DMS153 treated with DMSO at 0.1 percent for 48 hours (cell line): ENCODE measurements at regions not wholly inside any gene's neighbourhood (a gene's known extent, or its start where the extent isn't known, plus 50 kb on each side); places are given as distances from the start of the nearest gene placed in this dataset.

ENCODE experiments used
- DNase-seq: peaks from one replicate; lab custom pipeline; 2025; ENCODE audit not compliant: unreplicated experiment; lab: John Stamatoyannopoulos, UW

DNA sequence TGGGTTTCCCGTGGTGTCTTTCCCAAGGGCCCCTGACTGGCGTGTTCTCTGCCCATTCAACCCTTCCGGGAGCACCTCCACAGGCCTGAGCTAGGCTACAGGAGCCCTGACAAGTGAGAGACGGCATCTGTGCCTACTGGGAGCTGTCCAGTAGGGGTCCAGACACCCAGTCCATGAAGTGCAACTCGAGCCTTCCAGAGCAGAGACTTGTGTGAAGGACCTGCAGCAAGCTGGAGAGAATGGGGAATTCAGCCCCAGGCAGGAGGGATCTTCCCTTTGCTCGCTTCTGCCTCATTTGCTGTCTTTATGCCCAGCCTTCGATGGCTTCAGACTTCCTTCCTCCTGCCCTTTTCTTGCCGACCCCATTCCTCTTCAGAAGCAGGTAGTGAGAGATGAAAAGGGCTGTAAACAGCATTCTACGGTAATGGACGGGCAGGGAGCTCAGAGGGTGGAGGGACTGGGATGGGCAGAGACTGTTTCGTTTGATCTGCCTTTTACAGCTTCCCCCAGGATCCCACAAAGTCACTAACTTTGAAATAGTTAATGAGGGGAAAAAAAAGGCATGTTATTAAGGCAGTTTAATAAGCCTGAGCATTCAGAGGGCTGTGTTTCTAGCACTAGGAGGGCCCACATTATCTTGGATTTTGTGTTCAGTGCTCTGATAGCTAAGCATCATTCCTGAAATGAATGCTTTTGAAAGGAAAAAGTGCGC lies 327.6 kb downstream of the FGF9 start:
- no peak for DNase-seq

DNA sequence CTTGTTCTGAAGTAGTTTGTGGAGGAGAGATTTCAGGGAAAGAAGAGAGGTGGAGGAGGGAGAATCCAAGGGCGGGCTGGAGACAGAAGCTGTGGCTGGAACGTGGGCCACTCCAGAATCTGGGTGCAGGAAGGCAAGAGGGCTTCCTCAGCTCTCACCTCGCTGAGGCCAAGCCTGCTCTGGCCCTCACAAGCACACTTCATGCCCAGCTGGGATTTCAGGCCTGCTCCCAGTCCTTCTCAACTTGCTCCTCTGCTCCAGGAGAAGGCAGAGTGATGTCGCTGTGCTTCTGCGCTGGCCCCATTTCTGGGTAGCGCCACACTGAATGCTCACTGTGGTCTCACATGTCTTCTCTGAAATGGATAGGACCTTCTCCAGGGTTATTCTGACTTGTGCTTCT lies 328.8 kb downstream of the FGF9 start:
- DNase-seq = no peak

DNA sequence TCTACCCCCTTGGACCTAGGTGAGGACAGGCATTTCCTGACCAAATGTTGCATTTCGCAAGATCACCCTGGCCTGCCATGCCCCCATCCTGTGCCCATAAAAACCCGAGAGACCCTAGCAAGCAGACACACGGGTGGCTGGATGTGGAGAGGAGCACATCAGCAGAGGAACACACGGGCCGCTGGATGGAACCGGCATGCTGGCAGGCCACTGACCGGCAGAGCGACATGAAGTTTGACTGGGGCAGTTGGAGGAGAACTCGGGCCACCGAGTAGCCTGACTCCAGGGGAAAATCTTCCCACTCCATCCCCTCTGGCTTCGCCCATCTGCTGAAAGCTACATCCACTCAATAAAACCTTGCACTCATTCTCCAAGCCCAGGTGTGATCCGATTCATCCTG lies 329.3 kb downstream of the FGF9 start:
- DNase-seq = no peak

DNA sequence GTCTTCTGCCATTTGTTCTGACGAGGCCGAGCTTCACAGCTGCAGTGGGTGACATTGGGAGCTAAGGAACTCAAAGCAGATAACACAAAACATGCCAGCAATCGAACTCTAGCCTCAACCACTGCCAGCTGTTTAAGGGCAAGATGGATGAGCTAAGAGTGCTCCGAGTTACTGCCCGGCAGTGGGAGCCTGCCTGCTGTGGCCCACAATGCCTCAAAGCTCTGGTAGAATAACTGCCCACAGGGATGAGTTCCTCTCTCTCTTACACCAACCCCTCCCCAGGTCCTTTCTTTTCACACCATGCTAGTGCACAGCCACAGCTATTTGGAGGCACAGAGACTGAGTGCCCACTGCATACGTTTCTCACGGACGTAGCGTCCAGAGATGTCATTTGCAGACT lies 330.5 kb downstream of the FGF9 start:
- DNase-seq = no peak

DNA sequence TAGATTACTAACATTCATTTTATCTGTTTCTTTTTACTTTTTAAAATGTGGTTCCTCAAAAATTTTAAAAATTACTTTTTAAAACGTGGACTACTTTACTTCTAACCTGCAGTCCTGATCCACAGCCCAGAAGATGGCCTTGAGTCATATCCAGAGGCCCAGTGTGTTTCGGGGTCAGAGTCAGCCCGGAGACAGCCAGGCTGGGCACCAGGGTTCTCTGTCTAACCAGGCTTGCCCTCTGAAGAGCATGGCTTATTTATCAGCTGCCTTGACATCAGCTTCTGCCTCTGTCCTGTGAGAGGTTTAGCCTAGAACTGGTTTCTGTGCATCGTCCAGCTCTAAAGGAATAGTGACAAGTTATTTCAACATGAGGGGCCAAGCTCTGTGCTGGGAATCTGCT lies 332.0 kb downstream of the FGF9 start:
- DNase-seq = no peak

DNA sequence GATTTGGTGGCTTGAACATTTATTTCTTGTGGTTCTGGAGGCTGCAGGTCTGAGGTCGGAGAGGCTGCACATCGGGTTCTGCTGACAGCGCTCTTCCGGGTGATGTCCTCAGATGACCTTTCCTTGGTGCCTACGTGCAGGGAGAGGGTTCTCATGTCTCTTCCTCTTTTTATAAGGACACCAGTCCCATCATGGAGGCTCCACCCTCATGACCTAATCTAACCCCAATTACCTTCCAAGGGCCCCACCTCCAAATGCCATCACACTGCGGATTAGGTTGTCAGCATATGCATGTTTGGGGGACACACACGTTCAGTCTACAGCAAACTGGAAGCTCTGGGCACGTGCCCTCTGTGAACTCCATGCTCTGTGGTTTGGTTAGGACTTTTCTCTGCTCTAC lies 338.6 kb downstream of the FGF9 start:
- no peak for DNase-seq

DNA sequence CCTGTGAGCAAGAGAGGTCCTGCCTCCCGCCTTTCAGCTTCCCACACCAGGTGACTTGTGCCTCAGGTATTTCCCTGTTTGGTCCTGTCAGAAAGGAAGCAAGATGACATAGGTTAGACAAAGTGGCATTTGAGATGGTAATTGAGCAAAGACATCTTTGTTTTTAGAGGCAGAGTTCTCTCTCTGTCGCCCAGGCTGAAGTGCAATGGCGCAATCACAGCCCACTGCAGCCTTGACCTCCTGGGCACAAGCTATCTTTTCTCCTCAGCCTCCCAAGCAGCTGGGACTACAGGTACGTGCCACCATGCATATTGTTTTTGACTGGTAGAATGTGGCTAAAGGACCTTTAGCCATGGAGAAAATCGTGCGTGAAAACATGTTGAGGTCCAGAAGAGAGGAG lies 339.1 kb downstream of the FGF9 start:
- DNase-seq = no peak

DNA sequence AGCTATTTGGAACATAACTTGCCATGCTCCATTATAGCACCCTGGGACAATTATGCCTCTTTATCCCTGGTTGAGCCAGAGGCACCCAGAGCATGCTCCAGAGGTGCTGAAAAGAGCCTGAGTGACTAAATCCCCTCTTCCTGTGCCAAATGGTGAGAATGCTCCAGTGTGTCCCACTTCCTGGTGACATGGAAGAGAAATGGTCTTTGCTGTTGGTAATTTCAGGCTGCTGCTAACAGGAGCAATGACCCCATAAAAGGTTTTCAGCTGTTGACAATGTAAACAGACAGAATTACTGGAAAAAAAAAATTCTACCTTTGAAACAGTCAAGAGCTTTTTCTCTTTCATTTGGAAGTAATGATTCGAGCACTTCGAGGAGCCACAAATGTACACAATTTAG lies 341.8 kb downstream of the FGF9 start:
- peak; percentile 8 for DNase-seq

DNA sequence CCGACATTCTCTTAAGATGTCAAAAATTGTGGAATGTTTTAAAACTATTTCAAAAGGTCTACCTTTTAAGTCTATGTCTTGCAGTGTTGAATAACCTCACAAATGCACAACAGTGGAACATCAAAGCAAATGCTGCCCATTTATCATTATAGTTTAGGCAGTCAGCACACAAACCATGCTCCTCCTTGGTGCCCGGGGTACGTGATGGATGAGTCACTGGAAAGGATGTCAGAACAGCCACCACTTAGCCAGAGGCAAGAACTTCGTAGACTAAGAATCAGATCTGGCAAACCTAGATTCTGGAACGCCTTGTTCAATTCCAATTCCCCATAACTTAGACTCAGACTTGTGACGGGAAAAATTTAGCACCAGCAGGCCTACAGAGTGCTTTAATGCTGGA lies 343.6 kb downstream of the FGF9 start:
- no peak for DNase-seq

DNA sequence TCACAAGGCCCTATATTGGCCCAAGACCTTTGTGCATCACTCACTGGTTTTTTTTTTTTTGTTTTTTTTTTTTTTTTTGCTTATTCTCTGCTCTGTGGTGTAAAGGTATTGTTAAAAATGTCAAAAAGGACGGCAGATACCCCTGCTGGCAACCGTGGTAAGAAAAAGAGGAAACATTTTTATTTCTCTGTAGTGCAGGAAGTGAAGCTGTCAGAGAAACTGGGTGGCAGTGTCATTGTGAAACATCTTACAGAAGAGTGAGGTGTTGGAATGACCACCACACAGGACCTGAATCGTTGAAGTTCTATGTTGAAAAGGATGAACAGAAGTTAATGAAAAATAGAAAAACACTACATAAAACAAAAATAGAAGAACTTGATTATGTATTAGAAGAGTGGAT lies 346.4 kb downstream of the FGF9 start:
- DNase-seq = no peak

DNA sequence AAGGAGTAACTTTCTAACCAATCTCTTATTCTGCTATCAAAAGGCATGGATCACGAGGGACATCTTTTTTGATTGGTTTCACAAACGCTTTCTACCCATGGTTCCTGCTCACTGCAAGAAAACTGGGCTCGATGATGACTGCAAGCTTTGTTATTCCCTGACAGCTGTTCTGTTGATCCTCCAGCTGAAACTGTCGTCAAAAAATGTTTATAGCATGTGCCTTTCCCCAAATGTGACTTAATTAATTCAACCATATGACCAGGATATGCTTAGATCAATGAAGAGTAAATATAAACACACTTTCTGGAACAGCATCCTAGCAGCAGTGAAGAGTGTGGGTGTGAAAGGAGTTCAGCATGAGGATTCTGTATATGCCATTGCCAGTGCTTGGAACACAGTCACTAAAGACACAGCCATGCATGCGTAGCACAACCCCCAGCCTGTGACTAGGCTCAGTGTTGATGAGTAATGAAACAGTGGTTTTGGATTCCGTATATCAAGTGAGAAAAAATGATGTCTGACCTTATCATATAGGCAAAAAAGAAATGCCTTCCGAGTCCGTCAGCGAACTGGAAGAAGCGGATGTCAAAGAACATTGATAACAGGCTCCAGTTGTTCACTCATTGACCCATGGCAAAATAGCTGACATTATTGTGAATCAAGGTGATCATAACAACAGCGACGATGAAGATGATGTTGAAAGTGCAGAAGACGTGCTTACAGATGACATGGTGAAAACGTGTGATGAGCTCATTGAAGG lies 347.4 kb downstream of the FGF9 start:
- no peak for DNase-seq

DNA sequence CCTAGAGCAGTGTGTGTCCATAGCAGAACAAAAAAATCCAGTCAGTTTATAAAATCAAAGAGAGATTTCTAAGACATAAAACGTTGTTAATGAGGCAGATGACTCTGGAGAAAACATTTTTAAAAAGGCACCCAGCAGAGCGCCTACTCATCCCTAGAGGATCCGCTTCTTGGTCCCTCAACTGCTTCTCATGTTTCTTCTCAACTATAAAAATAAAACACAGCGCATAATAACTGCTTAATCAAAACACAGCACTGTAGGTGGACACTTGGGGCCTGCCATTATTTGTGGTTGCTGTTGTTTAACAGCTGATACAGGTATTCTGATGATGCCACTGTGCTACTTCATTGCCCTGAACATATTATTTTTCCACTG lies 347.9 kb downstream of the FGF9 start:
- DNase-seq = no peak

DNA sequence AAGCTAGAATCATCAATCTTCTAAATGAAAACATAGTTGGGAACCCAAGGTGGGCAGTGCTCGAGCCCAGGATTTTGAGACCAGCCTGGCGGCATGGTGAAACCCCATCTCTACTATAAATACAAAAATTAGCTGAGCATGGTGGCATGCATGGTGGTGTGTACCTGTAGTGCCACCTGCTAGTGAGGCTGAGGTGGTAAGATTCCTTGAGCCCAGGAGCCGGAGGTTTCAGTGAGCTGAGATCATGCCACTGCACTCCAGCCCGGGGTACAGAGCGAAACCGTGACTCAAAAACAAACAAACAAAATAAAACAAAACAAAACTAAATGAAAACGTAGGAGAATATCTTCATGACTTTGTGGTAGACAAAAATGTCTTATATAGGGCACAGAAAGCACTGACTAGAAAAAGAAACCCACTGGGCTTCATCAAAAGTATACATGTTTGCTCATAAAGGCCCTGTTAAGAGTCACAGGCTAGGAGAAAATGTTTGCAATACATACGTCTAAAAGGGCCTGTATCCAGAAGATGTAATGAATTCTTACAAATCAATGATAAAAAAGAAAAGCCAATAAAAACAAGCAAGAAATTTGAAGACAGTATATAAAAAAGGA lies 353.6 kb downstream of the FGF9 start:
- DNase-seq = no peak

DNA sequence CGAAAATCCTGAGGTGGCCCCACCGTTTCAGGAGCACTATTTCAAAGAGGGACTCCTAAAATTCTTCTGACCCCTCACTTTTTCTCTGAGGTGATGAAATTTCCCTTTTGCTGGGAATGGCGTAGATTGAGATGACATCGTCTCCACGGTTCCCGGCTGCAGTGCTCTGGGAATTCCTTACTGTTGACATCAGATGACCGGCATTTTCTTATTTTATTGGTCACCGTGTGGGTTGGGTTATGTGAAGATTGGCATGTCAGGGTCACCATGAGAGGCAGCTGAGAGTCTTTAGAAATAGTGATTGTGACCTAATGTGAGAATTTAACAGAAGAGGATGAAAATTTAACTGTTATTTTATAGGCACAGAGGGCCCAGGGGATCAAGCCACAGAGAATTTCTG lies 356.7 kb downstream of the FGF9 start:
- no peak for DNase-seq

DNA sequence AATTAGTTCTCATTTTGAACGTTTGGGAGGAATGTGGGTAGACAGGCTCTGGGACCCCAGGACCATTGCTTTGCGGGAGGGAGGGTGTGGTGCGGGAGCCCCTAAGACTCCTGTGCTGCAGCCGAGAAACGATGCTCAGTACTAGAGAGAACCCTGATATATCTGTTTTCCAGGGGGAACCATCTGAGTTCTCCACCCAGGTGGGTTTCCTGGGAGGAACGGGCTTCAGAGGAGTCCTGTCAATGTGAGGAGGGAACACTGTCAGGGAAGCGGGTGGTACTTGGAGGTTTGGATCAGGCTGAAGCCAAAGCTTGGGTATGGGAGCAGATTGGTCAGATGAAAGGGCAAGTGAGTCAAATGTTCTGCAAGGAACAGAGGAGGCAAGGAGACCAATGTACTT lies 358.0 kb downstream of the FGF9 start:
- no peak for DNase-seq

DNA sequence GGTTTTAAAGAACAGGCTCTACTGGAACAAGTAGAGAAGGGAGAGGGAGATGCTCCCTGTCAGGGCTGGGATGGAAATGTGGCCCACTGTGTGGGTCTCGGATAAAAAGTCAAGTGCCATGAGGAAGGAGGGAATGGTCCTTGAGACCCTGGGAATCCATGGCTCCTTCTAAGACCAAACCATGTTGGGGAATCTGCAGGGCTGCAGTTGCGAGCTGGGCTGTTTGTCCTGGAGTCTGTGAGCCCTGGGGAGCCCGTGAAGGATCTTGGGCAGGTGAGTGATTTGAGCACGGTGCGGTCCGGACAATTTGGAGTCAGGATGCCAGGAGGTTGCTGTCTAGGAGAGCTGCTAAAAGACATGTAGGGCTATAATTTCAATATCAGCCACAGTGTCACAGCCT lies 359.4 kb downstream of the FGF9 start:
- no peak for DNase-seq

DNA sequence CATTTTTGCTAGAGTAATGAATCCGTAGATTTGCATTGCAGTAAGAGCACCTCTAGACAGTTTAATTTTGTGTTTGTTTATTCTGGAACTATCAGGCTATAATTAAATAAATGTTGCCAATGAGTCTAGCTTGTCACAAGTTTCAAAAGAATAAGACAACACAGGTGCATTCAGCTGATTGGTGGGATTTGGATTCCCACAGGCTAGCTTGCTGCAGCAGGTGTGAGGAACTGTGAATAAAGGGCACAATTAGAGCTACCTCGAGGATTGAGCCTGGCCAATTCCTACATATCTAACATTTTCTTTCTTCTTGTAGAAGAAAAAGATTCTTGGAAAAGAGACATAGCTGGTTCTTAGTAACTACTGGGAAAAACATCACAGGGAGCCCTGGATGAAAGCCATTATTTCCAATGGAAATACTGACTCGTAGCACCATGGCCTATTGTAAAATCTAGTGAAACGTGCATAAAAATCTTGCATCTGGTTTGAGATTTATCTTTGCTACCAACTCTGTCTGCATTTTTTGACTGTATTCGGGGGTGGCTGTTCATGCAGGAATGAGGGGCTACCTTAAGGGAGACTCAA lies 360.9 kb downstream of the FGF9 start:
- DNase-seq = no peak

DNA sequence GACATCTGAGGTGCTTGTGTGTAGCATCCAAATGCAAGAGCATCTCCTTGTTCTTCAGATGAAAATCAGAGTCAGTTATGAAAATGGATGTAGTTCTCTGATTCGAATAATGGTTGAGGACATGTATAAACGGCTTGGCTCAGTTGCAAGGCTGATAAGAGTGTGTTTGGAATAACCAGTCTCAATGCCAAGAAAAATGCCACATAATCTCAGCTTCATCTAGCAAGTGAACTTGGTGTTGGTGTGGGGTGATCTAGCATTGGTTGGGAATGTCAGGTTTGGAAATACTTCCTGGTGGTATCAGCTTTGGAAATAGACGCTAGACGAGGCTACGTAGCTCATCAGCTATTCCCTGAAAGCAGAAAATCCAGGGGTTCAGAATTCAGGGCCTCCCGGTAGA lies 362.0 kb downstream of the FGF9 start:
- DNase-seq = no peak

DNA sequence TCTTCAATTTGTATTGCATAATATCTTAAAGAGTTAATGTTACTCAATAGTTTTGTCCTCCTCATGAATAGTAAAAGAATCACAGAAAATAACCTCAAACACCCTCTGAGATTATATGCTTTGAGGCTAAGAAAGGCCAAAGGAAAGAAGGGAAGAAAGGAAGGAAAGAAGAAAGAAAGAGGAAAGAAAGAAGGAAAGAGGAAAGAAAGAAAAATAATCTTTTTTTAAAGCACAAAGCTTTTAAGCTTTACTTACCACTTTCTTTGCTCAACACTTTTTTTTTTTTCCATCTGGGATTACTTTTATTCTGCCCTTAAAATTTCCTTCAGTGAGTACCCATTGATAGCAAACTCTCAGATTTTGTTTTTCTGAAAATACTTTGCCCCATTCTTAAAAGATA lies 369.1 kb downstream of the FGF9 start:
- no peak for DNase-seq

DNA sequence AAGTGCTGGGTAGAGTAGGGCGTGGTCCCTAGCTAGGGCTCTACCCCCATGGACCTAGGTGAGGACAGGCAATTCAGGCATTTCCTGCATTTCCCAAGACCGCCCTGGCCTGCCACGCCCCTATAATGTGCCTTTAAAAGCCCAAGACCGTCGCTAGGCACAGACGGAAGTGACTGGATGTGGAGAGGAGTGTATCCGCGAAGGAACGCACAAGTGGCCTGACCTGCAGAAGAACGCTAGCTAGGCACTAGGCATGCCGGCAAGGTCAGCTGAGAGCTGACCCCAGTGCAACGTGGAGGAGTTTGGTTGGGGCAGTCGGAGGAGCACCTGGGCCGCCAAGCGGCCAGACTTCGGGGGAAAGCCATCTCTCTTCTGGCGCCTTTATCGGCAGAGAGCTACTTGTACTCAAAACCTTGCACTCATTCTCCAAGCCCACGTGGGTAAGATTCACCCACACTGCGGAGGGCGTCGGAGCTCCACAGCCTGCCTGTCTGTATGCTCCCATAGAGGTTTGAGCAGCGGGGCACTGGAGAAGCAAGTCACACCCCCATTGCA lies 370.0 kb downstream of the FGF9 start:
- DNase-seq = no peak

DNA sequence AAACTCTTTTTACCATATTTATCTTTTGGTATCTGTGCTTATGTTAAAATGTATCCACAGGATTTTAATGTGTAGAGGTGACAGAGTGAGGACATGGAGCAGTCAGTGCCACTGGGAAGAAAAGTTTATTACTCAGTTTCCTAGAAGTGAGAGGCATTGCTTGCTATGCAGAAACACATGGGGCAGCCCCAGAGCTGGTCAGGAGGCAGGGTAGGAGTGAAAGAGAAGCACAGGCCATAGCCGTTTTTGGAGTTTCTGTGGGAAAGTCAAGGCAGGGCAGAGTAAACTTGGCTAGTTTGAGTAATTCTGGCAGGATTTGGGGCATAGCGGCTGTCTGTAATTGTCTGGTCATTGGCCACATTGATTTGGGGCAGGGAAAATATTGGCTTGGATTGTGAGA lies 370.9 kb downstream of the FGF9 start:
- no peak for DNase-seq
